HG02870 (cell line): ENCODE measurements at regions not wholly inside any gene's neighbourhood (a gene's known extent, or its start where the extent isn't known, plus 50 kb on each side); places are given as distances from the start of the nearest gene placed in this dataset.

Experiments
- ATAC-seq: cut with Tn5 transposase; IDR thresholded peaks from one replicate; pipeline ENCODE4 v1.9.1; 2021; ENCODE audit warnings: mild to moderate bottlenecking, moderate library complexity; ENCODE audit not compliant: unreplicated experiment

DNA sequence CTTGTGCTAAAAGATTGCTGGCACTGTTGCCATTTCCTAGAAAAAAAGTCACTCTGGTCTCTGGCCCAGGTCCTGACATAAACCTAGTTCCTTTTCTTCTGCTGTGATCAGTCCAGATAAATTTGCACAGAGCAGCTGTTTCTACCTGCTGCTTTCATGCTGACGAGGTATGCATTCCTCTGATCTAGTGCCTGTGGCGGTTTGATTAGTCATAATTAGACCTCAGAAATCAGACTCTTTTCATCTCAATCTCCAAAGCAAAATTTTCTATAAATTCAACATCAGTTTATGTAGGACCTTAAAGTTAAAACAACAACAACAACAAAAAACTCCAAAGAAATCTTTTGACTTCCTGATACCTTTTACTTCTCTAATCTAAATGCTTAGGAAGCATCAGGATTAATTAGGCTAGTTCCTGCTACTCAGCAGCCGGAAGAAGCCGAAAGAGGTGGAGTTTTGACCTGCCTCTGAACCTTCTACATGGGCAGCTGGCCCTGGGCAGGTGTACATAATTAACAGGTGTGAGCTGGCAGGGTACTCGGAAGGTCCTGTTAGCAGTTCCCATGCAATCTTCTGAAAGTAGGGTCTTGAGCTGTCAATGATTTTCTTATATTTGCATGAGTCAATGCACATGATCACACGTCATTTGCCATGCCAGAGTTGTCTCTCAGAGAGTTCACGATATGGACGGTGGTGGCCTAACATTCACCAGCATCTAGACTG is 83.3 kb upstream of the CCDC112 start:
- peak; percentile 87 for ATAC-seq

DNA sequence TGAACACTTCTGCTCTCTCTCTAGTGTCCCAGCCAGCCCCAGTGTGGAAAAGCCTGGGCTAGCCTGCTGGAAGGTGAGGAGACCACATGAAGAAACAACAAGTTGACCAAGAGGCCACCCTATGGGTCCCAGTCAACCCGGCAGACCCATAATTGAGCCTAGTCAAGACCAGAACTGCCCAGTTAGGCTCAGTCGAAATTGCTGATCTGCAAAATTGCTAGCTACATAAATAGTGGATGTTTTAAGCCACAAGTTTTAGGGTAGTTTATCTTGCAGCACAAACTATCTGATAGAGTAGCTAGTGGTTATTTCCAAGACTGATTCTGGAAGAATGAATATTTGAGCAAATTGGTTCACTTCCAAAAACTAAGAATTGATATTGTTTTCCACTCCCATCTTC is 82.3 kb upstream of the CCDC112 start:
- ATAC-seq: no peak

DNA sequence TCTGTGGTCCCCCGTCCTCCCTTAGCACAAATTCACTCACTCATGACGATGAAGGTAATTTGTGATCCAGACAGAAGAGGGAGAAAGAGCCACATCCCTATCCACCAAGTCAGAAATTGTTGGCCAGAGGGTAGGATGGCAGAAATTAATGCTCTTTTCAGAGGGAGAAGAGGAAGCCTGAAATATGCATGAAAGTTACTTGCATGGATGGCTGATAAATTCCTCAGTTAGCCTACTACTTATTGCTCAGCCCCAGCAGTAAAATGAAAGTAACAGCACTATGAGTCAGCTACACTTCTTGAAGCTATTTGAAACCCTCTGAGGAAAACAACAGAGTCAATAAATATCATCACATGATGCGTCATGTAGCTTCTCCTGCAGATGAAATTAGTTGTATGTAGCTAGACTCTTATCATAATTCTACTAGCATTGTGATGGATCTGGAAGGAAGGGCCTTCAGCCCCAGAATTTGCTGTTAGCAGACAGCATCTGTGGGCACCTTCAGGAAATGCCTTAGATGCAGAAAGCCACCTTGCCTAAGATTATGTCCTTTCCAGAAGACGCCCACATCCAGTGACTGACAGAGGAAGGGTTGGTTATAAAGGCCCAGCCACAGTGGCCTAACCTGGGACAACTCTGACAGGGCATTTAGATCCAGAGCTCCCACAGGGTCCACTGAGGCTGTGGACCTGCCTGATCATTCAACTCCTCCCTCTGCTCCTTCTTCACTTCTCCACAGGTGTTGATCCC is 81.2 kb upstream of the CCDC112 start:
- ATAC-seq: peak; percentile 38

DNA sequence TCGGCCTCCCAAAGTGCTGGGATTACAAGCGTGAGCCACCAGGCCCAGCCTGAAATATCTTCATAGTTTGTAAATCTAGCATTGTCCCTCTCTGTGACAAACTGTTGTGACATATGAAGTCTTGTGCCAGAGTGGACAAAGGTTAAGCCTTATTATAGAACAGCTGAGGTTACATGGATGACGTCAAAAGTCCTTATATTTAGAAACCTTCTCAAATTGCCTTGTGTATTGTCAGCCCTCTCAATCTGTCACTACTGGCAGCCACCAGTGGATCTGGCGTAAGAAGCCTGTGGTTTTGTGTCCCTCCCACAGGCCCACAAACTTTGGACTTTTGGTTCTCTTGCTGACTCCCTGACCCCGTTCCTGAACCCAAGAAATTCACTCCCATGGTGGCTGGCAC is 79.4 kb upstream of the CCDC112 start:
- no peak for ATAC-seq

DNA sequence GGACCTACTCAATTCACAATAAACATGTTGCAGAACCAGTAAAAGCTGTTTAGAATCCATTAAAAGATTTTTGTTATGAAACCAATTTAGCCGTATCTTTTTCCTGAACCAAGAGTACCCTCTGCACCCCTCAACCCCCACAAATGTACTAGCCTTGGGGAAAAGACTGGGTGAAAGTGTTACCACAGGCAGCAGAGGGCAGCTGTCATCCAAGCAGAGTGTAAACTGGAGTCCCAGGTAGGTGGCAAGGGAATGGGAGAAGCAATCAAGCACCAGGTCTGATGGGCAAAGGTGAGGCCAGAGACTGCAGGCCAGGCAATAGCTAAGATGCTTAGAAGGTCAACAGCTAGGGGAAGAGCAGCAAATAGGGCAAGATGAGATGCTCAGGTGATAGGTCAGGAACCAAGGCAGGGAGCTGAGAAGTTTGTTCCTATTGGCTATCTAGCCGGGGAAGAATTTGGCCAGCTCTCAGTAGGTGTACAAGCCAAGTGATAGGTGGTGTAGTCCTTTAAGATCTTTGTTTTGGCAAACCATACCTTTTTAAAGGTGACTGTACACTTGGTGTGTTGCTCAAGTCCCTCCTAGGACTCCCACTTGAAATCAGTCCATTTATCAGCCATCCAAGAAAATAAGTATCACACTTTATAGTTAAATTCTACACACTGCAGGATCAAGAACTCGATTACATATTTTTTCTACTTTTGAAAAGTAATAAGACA is 77.8 kb upstream of the CCDC112 start:
- no peak for ATAC-seq

DNA sequence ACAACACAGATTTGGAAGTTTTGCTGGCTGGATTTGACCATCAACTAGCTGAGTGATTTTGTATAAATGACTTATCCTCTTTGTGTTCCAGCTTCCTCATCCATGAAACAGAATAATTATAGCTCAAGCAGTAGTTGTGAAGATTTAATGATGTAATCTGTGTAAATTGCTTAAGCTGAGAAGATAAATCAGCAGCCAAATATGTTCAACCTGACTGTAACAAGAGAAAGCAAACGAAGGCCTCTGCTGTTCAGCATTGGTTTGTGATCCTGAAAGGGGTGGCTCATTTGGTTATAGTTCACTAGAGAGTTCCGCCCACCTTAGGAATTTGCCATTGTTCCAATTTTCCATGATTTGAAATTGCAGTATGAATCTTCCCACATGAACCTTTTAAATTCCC is 75.7 kb upstream of the CCDC112 start:
- no peak for ATAC-seq

DNA sequence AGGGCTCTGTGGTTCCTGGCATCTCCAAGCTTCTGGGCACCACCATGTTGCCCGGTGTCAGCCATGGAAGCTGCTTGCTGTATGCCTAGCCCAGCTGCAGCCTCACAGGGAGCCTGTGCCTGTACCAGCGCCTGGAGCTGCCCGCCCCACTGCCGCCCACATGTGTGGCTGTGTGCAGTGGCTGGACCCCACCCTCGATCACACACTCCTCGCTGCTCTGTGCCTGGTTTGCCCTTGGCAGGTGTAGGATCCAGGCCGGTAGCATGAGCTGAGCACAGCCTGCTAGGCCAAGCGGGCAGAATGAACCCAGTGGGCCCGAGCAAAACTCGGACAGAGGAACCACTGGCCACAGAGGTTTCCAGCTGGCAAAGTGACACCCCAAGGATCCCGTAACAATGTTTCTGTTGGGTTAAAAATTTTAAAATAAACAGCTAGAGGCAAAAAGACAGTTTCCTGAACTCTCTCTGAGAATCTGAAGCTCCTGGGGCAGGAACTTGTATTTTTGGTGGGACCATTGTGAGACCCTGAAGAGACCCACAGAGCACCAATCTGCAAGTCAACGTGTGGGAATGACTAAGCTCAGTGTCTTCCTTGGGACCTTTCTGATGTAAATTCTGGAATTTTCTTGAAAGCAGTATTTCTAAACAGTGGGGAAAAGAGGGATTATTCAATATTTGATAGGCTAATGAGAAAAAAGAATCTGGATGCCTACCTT is 73.1 kb upstream of the CCDC112 start:
- no peak for ATAC-seq

DNA sequence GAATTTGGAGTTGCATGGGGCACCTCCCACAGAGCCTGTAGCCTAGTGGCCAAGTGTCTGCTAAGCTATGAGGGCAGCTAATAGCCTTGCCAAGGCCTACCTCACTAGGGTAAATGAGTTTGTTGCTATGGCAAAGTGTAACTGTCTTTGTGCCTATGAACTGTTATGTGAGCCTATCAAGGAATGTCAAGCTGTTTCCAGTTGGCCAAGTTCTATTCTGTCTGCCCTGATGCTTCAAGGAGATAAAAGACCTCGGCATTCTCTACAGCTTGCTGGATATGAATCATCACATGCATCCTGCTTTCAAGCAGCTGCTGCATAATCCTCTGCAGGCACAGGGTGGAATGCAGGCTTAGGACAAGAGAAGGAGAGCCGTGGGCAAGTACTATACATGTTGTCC is 69.8 kb upstream of the CCDC112 start:
- no peak for ATAC-seq

DNA sequence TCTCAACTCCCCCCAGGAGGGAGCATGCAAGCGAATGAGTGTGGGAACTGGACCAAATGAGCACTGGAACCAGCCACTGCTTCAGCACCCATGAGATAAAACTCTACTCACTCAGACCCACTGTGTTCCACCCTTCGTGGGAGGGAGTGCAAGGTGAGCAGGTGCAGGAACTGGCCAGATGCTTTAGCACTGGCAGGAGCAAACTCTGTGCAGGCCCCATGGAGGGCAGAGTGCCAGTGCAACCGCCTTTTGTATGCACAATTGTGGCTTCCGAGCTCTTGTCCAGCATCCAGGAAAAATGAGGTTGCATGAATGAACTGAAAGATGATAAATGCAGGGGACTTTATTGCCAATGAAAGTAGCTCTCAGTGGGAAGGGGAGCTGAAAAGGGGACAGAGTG is 67.4 kb upstream of the CCDC112 start:
- ATAC-seq: no peak

DNA sequence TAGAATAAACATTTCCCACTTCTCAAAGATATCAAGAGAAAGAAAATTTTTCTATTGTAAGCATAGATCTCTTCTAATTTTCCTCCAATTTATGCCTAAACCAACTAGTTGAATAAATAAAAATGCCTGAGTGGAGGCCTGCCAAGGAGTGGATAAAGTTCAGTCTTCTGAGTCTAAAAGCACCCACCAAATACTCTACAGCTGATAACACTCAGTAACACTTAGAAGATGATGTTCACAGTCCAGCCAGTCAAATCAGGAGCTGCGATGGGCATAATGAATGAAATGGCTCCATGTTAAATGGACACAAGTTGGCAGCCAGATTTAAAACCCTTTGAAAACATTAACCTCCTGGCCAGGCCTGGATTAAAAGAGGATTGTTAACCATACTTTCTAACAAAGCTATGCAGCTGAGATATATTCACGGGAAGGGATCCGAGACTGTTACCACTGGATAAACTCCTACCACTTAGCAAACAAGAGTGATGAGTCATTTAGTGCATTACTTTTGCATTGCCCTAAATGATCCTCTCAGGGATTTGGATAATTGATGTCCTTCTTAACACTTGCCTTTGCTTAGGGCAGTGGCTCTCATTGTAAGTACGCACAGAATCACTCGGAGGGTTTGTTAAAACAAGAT is 63.7 kb upstream of the CCDC112 start:
- ATAC-seq: no peak

DNA sequence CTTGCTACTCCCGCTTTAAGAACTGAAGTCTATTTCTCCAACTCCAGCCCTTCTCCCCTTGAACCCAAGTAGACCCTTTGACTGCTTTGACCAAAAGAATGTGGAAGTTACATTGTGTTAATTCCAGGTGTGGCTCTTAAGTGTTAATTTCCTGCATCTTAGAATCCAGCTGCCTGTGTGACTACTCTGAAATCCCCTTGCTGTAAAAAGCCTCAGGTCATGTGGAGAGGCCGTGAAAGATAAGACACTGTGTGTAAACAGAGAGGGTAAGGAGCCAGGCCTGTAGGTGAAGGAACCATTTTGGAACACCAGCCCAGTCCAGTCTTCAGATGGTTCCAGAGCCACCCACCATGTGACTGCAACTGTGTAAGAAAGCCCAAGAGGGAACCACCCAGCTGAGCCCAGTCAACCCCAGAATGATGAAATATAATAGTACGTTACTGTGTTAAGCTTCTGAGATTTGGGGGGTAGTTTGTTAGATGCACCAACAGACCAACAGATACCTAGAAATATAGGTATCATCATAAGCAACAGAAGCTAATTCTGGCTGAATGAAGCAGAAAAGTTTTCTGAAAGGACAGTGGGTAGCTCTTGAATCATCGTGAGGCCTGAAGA is 59.4 kb upstream of the CCDC112 start:
- ATAC-seq: no peak

DNA sequence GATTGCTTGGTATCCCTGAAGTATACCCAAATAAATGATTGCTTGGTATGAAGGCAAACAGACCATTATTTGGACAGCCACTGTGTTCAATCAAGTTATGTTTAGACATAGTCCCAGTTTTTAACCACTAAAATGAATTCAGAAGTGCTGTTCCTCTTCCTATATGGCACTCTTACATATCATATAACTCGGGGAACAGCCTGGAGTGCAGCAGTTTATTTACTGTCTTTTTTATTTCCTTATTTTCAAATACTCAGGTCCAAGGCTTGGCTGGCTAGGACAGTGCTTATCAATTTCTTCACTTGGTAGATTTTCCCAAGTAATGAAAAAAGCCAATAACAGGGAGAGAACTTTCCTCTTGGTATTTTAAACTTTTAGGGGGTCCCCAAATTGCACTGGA is 58.6 kb upstream of the CCDC112 start:
- ATAC-seq: no peak

DNA sequence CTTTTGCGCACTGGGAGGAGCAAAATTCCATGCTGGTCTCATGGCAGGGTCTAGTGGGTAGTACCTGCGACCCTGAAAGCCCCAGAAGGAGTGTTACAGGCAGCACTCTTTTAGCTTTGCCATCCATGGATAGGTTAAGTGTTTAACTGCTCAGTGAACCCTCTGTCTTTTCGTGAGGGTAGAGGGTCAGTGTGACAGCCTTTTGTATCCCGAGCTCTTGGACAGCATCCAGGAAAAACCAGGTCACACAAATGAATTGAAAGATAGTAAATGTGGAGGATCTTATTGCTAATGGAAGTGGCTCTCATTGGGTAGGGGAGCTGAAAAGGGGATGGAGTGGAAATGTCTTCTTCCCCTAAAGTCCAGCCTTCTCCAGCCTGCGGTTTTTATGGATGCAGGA is 57.8 kb upstream of the CCDC112 start:
- ATAC-seq: no peak

DNA sequence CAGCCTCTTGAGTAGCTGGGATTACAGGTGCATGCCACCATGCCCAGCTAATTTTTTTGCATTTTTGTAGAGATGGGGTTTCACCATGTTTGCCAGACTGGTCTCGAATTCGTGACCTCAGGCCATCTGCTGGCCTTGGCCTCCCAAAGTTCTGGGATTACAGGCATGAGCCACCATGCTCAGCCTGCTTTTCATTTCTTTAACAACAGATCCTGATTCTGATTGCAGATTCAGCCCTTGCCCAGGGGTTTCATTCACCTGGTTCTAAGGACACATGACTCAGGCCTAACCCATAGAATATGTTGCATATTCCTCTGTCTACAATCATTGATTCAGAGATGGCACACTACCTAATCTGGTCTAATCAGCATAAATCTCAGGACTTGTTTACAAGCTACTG is 56.1 kb upstream of the CCDC112 start:
- ATAC-seq: no peak

DNA sequence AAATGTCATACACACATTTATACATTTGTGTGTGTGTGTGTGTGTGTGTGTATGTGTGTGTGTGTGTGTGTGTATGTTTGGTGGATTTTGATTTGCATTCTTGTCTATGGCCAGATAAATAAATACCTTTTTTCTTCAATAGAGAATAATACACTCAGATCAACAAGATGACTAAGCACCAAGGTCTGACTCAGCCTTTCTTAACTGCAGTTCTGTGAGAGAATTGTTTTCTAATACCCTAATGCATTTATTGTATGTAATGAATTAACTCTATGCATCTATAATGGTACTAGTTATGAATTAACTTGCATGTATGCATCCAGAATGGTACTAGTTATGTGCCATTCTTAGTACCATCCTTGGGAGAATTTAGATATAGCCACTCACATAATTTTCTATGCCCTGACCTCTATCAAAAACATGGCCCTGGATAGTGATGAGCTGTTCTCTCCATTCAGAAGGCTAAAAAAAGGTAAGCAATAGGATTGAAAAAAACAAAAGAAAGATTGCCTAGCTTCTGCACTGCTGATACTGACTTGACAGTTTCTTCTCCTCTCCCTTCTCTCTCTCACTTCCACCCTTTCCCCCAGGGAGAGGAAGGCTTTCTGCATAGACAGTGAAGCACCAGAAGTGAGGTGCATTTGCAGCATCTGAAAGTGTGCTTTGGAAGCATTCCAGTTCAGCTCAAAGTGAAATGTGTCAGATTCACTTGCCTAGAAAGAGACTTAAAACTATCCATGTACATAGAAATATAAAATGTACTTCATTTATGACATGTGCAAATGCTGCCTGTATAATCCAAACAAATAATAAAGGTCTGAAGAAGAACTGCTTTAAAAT is 55.1 kb upstream of the CCDC112 start:
- no peak for ATAC-seq

DNA sequence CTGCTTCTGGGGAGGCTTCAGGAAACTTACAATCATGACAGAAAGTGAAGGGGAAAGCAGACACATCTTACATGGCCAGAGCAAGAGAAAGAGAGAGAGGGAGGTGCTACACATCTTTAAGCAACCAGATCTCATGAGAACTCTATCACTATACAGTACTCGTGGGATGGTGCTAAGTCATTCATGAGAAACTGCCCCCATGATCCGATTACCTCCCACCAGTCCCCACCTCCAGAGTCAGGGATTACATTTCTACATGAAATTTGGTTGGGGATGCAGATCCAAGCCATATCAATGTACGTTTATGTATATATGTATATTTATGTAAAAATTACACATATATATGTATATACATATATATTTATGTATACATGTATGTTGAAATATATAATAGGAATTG is 54.4 kb upstream of the CCDC112 start:
- ATAC-seq: no peak

DNA sequence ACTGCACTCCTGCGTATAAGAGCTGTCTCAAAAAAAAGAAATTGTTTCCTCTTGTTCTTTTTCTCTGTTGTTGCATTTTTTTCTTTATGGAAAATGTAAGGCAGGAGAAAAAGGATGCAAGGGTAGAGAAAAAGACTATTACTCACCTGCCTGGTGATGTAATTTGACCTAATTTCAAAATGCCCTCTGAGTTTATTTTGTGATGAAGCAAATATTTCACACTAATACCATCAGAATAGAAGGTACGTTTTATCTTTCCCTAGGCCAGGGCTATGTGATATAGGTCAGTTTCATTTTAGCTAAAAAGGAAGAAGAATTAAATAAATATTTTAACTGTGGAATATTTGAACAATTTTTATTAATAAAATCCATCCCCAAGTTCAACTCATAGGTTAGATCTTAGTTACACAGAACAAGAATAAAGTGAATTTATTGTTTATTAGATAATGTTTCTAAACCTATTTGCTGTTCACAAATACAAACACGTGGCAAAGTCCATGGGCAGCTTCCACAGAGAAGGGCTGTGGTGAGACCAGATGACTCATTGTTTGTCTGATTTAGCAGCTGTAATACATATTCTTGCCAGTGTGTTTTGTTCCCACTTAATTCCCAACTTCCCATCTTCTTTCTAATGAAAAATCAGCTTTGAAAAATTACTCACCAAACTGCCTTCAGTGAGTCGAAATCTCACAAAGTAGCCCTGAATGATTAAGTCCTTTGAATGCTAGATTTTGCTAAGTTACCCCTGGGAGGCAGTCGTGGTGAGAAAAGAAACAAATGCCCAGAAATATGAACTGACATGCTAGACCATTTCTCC is 52.8 kb upstream of the CCDC112 start:
- ATAC-seq: no peak

DNA sequence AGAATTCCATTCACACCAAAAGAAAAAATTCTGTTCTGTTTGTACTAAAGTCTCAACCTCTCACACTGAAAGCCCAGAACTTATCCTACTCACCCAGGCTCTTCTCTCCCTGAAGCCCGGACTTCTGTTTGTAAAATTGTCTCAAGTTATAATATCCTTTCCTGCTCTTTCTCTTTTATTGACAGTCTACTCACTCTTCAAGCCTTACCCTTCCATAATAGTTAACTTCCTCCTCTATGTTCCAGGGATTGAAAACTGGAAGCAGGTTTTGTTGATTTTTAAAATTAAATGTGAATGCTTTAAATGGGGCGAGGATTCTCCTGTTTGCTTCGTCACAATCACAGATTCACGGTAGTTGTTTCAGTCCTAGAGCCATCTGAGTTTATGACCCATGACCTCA is 51.7 kb upstream of the CCDC112 start:
- ATAC-seq: no peak
